ENCODE measurements at regions not wholly inside any gene's neighbourhood (a gene's known extent, or its start where the extent isn't known, plus 50 kb on each side); places are given as distances from the start of the nearest gene placed in this dataset.

DNA sequence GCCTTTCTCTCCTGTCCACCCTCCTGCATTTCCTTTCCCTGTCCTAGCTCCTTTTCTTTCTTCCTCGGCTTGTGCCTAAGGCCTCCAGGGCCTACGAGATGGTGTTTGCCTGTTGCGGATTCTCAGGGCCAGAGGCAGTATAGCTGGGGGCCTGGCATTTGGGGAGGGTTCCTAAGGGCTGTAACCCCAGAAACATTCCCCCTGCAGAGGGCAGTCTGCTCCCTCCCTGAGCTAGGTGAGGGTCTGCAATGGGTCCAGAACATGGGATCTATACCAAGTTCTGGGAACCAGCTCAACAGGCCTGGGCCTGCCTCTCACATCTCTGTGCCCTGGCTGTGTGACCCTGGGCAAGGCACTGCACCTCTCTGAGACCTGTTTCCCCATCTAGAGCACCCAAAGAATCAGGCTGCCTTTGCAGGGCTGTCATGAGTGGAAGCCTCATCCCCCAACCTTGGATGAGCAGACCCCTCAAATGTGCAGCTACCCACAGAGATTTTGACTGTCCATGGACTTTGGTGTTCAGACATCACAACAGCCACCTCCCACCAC is 97.5 kb downstream of the GLI2 start:
- H3K27ac ChIP-seq (ENCODE audit: control insufficient read depth, insufficient read depth) = no peak overlapping the region
- ChIA-PET SMC1A (ENCODE audit: uncharacterized antibody, unreplicated experiment) (no interaction called here), RAD21 (ENCODE audit: unreplicated experiment) (no interaction called here), CTCF (interaction anchor here (0.7 kb wide), 1 partner anchor 245 kb away, joined by 3 read pairs; no protein-coding TSS in a partner anchor), POLR2A (no interaction called here)
- H3K4me1 ChIP-seq (ENCODE audit: control insufficient read depth, insufficient read depth, low read length) = no peaks in the 10 kb centered on the region
- no peak overlapping the region for H3K4me2 ChIP-seq (ENCODE audit: control insufficient read depth, insufficient read depth)
- H3K79me2 ChIP-seq (ENCODE audit: control insufficient read depth, insufficient read depth, low read length) = no peaks in the 10 kb centered on the region
- in situ Hi-C loops (cut with MboI) (no loop called here), intact Hi-C loops (cut with micrococcal nuclease; ENCODE audit: unreplicated experiment) (no loop called here)
- 35% methylated on average over 3 of the region's 3 CpGs for WGBS (ENCODE audit: insufficient coverage, insufficient replicate concordance, low lambda C conversion rate, missing lambda C conversion rate)
- no peaks in the 10 kb centered on the region for H3K9me3 ChIP-seq (replicated peaks; ENCODE audit: control insufficient read depth, insufficient read depth, low read length)
- no TSS peak for BruUV-seq (replicated peaks)
- ATAC-seq (no peak), DNase-seq (ENCODE audit: low read depth, low spot score) (no peak), FAIRE-seq (no peak)
- no peaks in the 10 kb centered on the region for H4K20me1 ChIP-seq (ENCODE audit: control insufficient read depth, insufficient read depth)
- H2AFZ ChIP-seq (ENCODE audit: control insufficient read depth, low read depth, low read length) = no peak overlapping the region
- H3K9ac ChIP-seq (ENCODE audit: control insufficient read depth, insufficient read depth, low read length) = no peak overlapping the region
- no peaks in the 10 kb centered on the region for H3K27me3 ChIP-seq (replicated peaks in 1 of 2; ENCODE audit: control insufficient read depth in 2 of 2, insufficient read depth in 2 of 2, low read length in 1 of 2)
- TF ChIP-seq, protein P1, sequence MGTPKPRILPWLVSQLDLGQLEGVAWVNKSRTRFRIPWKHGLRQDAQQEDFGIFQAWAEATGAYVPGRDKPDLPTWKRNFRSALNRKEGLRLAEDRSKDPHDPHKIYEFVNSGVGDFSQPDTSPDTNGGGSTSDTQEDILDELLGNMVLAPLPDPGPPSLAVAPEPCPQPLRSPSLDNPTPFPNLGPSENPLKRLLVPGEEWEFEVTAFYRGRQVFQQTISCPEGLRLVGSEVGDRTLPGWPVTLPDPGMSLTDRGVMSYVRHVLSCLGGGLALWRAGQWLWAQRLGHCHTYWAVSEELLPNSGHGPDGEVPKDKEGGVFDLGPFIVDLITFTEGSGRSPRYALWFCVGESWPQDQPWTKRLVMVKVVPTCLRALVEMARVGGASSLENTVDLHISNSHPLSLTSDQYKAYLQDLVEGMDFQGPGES (IDR thresholded peaks at IDR 0.05) = no peak
- no peak for TF ChIP-seq TARDBP (IDR thresholded peaks at IDR 0.05; ENCODE audit: borderline replicate concordance)
- no peak for TF ChIP-seq RELA (IDR thresholded peaks at IDR 0.05; ENCODE audit: borderline replicate concordance, partially characterized antibody)
- no peak for TF ChIP-seq TCF12 (IDR thresholded peaks at IDR 0.05; ENCODE audit: low read depth, low read length)
- TF ChIP-seq GATAD2B (conservative IDR thresholded peaks at IDR 0.05; ENCODE audit: low read depth) = no peak
- no peak for TF ChIP-seq TCF7 (IDR thresholded peaks at IDR 0.05; ENCODE audit: borderline replicate concordance)
- no peak for TF ChIP-seq ZNF622 (IDR thresholded peaks at IDR 0.05)
- no peak for TF ChIP-seq FOXM1 (IDR thresholded peaks at IDR 0.05; ENCODE audit: low read depth, low read length)
- no peak for TF ChIP-seq EED (IDR thresholded peaks at IDR 0.05; ENCODE audit: low read depth)
- no peak for TF ChIP-seq ZZZ3 (IDR thresholded peaks at IDR 0.05; ENCODE audit: control insufficient read depth, insufficient read length, low read depth)
- no peak for TF ChIP-seq CHD2 (IDR thresholded peaks at IDR 0.05; ENCODE audit: borderline replicate concordance, low read depth, low read length)
- H3K4me3 ChIP-seq = no peak overlapping the region
- H3K36me3 ChIP-seq (ENCODE audit: control insufficient read depth in 2 of 2, insufficient read depth in 2 of 2, low read length in 1 of 2) = no peaks in the 10 kb centered on the region
